CD4-positive, alpha-beta T cell treated with Interleukin-17A for 1 hour (primary cell): ENCODE measurements at regions not wholly inside any gene's neighbourhood (a gene's known extent, or its start where the extent isn't known, plus 50 kb on each side); places are given as distances from the start of the nearest gene placed in this dataset.

Experiments
- DNase-seq: peaks from one replicate; pipeline ENCODE4 v3.0.0-alpha.2; 2020

DNA sequence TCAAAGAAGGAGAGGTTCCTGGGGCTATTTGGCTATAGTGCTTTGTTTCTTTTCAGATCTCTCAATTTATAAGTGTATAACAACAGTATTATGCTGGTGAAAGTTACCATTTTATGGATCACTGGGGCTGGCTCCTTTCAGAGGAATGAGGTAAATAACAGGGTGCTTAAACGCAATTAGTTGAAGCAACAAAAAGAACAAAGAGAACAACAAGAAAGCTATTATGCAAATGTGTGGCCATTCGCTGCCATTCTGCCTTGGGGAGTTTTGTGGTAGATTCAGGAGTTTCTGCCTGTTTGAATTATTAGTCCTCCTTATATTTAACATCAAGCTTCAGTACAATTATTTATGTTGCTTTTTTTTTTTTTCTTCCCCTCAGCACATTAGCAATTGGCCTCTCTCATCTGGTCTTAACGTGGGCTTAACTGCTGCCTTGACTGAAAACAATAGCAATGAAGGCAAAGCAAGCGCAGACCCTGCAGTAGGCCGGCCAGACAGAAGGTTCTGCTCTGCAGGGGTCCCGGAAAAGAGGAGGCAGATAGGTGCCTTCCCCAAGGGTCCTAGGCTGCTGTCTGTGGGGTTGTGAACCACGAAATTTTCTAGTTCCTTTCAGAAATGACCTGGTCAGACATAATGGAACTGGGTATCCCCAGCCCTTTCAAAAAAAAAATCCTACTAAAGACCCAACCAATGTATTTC is 339.9 kb upstream of the PODXL start:
- no peak for DNase-seq

DNA sequence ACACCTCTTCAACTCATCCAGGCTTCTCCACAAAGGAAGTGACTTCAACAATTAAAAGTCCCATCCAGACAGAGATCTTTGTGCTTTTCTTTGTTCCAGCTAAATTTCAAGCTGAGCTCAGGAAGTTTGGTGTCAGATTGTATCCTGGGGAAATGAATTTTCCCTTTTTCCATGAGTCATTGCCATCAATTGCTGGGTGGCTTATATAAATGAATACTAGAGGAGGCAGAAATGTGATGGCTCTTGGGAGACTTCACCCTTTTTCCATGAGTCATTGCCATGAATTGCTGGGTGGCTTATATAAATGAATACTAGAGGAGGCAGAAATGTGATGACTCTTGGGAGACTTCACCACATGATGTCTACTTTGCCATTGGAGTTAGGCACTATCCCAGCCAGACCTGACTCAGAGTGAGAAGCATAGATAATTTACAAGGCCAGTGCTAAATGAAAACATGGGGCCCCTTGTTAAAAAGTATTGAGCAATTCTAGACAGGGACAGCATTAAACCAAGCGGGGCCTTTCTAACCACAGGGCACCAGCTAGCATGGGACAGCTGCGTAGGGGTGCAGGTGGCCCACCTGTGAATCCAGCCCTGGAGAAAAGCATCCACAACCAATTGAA is 339.2 kb upstream of the PODXL start:
- no peak for DNase-seq

DNA sequence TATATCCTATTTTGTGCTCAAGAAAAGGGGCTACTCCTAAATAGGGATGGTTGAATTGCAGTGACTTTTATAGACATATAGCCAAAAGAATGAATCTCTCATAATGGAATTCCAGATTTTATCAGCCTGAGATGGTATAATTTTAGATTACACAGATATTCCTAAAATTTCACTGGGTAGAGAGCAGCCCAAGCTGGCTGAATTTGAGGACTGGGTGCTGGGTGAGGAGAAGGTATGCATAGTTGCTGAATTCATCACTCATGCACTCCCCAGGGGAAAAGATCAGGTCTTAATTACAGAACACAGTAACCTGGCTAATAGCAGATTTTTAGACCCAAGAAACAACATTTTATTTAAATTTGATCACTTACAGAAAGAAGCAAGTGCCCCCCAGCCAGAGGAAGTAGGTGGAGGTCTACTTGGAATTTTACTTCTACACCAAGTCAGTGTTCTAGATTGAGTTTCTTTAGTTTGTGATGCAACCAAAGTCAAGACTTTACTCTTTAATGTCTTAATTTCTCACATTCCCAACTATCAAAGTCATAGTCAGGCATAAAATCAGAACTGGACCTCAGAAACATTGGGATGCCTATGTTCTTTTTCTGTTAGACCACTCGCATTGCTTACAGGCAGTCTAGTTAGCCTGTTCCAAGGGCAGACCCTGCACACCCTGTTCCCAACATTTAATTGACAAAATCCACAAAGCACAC is 337.4 kb upstream of the PODXL start:
- DNase-seq = no peak

DNA sequence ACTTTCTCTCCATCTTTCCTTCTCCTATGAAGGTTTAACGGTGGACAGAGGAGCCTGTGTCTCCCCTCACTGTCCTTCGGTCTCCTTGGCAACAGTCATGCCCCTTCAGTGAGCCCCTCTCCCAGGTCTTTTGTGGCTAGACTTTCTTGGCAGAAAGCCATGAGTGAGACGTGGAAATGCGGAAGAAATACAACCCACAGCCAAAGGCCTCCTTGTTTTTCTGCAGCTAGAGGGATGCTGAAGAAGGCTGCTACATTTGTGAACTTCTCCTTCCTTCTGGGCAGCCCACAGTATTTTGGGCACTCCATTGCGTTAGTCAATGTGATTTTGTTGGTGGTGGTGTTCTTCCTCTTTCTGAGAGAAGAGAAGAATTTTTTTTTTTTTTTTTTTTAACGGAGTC is 333.7 kb upstream of the PODXL start:
- DNase-seq = peak; percentile 2

DNA sequence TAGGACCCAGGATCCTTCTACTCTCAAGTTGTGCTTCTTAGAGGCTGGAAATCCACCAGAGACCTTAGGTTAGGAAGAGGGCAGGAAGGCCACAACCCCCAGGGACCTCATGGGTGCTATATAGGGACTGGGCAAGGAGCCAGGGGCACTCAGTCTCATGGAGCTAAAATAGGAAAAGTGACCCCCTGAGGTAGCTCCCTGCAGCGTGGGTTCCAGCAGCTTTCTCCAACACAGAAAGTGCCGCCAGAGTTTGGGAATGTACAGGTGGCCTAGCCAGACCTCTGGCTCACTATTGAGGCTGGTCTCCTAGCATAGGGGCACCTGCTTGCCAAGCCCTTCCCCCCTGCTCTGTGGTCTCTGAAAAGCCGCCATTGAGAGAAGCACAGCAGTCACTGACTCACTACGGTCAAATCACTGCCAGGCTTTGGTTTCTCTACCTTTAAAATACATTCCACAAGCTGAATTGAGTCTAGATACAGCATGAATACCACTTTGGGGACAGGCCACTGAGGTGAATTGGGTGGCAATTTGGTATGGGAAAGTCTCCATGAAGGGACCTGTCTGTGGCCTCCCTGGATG is 333.2 kb upstream of the PODXL start:
- DNase-seq = no peak

DNA sequence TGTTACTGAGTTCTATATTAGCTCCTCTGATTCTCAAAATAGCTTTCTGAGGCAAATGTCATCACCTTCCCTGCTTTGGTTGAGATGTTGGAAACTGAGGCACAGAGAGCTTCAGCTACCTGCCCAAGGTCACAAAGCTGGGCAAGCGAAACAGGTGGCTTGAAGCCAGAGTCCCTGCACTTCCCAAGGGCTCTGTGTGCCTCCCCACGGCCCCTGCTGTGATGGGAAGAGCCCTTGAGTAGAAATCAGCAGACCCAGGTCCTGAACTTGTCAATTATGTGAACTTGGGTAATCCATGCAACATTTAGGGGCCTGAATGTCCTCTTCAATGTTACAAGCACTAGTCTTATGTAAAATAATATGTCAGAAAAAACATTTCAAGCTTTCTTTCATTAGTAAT is 327.3 kb upstream of the PODXL start:
- no peak for DNase-seq

DNA sequence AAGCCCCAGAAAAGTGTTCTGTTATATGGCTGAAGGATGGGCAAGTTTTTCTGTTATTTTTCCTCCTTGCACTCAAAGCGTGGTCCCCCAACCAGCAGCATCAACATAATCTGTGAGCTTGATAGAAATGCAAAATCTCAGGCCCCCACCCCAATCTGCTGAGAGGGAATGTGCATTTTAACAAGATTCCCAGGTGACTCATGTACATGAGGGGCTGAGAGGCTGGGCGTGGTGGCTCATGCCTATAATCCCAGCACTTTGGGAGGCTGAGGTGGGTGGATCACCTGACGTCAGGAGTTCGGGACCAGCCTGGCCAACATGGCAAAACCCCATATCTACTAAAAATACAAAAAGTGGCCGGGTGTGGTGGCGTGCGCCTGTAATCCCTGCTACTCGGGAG is 326.8 kb upstream of the PODXL start:
- no peak for DNase-seq

DNA sequence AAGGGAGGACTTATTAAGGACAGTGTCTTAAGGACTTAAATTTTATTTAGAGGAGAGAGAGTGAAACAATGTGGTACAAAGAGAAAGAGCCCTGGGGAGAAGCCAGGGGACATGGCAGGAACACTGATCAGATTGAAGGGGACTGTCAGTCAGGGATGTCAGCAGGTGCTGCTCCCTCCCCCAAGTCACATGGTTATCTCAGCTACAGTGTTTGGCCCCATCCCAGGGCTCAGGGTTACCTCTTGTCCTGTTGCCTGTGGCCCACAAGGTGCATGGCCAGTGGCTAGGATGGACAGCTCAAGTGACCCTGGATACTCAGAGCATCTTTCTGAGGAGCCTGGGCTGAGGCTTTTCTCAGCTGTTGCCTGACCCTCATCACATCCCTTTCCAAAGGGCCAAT is 325.9 kb upstream of the PODXL start:
- DNase-seq = no peak

DNA sequence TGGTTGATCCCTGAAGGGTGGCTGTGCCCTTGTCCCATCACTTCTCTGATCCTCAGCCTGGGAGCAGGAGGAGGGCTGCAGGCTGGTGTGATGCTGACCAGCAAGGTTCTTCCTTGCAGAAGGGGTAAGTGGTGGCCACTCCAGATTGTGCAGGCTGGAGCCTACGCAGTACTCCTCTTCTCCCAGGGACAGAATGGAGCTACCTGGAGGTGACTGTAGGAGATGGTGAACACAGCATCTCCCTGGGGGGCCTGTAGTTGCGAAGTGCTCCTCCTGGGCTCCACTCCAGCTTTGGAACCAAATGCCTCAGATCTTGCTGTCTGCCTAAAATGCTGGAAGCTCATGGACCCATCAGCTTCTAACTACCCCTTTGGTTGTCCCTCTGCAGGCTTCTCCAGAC is 323.6 kb upstream of the PODXL start:
- no peak for DNase-seq

DNA sequence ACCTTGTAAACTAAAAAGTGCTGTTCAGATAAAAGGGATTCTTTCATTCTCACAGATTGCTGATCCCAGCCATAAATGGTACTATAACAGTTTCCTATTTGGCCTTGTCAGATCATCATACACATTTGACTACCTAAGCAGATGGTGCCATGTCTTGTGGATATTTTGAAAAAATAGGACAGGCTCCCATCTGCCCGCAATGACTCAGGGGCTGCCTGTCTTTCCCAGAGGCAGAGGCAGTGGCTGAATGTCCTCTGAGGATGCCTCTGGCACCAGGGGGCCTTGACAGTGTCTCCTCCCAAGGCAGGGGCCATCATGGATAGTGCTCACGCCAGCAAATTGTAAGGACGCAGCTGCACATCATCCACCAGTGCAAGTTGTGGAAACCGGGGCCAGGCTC is 323.0 kb upstream of the PODXL start:
- no peak for DNase-seq

DNA sequence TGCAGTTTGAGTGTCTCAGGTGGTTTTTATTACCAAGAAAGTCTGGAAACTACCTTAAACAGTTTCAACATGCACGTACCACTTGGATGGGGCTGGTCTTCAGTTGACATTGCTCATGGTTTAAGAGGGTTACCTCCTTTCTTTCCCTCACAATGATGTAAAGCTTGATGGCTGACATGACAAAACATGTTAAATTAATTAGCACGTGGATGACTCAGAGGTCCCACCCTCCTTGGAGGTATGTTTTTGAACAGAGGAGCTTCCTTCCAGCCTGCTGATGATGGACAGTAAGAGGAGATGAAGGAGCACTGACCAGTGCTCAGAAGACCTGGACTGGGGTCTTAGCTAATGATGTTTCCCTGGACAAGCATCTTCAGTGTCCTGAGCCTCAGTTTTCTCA is 322.3 kb upstream of the PODXL start:
- DNase-seq = no peak

DNA sequence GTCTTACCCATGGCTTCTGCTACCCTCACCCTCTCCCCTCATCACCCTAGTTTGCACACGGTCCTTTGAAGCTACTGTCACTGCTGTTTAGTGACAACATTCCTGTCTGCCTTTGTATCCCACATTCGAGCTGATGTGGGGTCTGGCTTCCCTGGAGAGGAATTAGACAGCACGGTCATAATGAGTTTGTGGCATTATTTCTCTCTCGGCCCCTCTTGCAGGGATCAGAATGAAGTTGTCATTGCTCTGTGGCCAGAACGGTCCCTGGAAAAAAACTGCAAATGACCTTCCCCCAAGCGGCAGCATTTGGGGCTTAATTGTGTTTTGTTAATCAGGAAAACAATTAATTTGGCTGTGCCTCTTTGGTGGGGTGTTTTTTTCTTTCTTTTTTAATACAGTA is 317.2 kb upstream of the PODXL start:
- no peak for DNase-seq

DNA sequence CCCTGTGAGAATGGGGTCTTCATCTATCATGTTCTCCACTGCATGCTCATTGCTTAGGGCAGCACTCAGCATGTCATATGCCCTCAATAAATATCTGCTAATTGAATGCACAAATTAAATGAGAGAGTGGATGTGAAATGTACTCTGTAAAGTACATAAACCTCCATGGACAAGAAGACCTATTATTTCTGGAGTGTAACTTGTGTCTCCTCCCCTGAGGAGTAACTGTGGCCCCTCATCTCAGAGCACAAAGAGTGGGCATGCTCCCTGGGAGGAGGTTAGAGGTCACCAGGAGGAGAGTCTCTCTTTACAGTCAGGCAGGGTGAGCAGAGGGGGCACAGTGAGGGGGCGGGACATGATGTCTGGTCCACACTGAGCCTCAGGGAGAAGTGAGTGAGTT is 313.6 kb upstream of the PODXL start:
- no peak for DNase-seq

DNA sequence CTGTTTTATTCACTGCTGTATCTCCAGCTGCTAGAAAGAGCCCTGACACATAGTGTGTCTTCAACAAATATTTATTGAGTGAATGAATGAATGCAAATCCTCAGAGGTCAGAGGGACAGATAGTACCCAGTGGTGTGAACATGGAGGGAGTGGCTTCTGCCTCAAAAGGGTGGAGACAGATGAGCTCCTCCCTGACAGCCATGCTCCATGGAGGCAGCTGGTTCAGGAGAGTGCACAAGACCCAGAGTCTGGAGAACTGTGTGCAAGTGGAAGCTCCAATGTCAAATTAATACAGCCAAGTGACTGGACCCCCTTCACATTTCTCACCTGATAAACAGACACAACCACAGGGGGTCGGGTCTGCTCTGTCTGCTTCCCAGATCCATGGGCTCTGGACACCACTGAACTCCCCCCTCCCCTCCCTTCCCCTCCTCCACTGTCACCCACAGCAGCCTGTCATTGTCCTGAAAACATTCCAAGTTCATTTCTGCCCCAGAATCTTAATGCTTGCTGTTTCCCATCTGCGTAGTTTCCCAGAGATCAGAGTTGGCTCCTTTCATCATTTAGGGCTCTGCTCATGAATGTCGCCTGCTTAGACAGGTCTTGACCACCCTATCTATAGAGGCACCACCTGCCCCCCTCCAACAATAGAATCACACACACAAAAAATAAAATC is 312.9 kb upstream of the PODXL start:
- DNase-seq = no peak

DNA sequence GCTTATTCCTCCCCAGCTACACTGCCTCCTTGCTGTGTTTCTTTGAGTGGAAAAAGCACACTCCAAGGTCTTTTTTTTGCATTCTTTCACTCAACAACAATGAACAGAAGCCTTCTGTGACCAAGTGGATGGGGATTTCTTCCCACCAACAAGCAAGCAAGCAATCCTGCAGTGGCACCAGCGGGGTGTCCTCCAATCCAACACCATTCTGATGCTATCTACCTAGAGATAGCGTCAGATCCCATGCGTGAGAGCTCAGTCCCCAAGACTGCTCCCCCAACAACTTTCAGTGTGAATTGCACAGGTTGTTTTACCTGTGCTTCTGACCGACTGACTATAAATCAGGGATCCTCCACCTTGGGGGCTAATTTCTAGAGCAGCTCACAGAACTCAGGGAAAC is 311.0 kb upstream of the PODXL start:
- DNase-seq = no peak

DNA sequence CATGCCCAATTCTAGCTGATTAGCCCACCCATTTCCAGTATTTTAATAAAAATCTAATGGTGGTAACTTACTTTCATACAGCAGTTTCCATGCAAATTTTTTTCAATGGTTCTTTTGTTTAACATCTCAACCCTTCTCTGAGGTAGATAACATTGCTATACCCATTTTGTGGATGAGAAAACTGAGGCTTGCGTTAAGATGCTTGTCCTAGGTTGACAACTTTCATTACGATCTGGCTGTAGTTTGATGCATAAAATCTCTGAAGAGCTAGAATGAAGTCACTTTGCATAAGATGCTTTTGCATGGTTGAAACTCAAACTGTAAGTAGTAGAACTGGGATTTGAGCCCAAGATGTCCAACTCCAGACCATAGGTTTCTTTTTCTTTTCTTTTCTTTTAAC is 309.5 kb upstream of the PODXL start:
- DNase-seq = no peak

DNA sequence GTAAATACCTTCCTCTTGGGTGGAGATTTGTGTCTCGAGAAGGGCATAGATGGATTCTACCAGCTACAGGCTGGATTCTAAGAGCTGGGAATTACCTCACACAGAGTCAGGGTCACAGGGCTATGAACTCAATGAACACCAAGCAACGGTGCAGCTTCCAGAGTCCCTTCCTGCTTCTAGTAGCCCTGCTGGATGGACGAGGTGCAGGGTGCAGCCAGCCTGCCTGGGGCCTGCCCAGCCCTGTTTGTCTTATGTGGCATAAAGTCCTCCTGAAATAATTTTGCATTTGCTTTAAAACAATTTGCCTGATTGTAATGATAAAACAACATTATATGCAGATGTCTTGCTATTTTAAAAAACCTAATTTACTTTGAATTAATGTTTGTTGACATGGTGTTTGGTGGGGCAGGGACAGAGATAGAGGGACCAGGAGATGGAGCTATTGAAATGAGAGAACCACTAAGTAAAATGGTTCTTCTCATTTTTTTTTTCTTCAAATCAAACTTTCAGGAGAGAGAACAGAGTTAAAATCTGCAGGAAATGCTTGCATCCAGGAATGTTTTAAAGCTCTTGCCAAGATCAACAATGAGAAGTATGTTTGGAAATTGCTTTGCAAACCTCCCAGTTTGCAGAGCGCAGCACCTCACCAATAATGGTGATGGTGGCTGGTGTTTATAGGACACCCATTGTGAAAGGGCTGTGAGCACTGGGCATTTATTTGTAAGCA is 305.4 kb upstream of the PODXL start:
- DNase-seq = no peak

DNA sequence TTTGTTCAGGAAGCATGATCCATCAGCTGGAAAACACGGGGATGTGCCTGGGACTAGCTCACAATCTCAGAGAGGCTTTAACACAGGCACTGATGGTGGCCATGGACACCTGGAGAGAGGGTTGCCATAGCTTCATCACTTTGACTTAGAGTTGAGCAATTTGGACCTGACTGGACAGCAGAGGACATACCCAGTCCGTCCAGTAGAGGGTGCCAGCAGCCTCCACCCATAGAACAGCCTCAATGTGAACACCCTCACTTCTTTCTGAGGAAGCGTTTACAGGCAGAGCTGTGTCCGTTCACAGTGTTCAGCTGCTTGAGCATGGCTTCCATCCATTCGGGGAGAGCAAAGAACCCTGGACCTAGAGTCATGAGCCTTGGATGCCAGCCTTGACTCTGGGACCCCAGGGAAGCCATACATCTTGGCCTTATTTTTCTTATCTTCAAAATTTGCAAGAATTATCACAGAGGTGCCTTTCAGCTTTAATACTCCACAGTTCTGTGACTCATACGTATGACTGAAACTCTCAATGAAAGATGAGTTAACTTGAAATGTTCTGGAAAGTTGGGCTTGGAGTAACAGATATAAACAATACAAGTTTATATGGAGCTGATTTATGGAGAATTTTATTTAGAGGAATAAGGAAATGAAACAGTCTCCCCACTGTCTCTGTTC is 302.9 kb upstream of the PODXL start:
- DNase-seq = peak; percentile 30

DNA sequence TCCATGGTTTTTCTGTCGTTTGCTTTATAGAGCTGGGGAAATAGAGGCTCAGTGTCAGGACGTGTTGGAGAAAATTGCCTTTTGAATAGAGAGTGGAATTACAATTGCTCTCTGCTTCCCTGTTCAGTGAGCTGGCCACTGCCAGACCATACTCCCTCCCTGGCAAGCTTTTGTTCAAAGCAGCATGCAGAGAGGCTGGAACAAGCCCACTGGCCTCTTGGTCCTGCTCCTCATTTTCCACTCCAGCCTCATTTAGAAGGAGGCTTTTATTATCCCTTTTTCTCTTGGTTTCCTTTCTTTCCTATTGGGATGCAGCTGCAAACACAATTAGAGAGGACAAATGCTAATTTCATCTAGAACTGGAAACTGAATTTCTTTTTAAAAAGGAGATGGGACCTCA is 302.2 kb upstream of the PODXL start:
- DNase-seq = no peak

DNA sequence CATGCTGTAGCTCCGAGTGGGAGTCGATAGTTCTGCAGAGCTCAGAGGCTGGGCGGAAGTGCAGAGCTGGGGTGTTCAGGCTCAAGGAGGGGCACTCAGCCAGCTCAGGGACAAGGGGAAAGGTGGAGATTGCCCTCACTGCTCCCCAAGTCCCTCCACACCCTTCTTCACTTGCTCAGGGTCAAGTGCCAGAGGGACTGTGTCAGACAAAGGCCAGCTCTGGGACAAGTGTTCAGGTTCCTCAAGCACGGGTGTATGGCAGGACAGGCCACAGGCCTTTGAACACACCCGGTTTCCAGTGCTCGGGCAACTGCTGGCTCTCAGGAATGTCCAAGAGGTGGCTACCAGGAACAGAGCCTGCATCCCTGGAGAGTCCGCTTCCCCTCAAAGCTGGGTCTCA is 293.0 kb upstream of the PODXL start:
- DNase-seq = no peak

DNA sequence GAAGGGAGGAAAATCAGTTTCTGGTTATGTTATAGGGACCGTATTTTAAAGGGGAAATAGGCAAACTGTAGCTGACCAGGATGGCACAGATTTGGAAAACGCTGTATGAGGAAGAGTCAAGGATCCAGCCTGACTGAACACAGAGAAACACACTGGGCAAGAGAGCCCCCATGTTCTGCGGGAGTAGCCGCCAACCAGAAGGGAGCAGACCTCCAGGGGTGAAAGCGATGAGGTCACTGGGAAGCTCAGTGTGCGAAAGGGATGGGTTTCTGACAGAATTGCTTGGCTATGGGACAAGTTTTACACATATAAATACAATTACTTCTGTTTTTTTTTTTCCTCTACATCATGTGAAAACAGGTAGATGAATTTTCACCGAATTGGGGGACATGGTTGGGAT is 291.6 kb upstream of the PODXL start:
- DNase-seq = no peak

DNA sequence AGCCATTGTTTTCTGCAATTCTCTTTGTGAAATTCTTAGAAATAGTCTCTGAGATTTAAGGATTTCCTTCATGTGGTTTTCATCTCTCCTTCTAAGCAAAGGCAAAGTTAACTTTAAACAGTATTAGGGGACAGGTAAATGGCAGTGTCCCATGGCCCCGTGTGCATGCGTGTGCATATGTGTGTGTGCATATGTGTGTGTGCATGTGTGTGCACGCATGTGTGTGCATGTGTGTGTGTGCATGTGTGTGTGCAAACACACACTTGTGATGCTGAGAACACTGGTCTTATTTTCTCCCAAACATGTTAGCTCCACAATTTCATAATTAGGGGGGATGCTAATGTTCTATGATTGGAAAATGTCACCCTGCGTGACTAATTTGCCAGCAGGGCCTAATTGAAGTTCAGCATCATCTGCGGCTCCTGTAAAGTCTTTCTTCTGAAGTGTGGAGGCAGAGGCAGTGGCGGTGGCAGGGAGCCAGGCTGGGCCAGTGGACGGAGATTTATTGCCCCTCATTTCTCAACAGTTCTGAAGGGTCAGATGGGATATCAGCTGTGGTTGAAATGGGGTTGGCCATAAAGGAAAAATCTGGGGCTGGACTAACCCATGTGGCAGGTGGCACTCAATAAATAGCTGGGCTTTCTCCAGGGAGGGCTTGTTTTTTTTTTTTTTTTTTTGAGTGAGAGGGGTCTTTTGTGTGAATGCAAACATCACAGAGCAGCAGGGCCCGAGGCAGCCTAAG is 289.3 kb upstream of the PODXL start:
- no peak for DNase-seq
